ENCODE measurements at regions not wholly inside any gene's neighbourhood (a gene's known extent, or its start where the extent isn't known, plus 50 kb on each side); places are given as distances from the start of the nearest gene placed in this dataset.

- H3K27ac Mint-ChIP-seq = no peak overlapping the region
Measured at GRCh38 chr1:221904319-221904718, 162.4 kb upstream of the DUSP10 start.

GRCh38 chr1:221903594-221903993 lies 161.7 kb upstream of the DUSP10 start:
- no peak for DNase-seq
- Mint-ChIP-seq H3K36me3 (no peaks in the 10 kb centered on the region), H3K9me3 (no peaks in the 10 kb centered on the region)

More at GRCh38 chr1:221904319-221904718, 162.4 kb upstream of the DUSP10 start:
- H3K27me3 Mint-ChIP-seq = peaks cover 0 to 5% (median 0%) of the 10 kb centered on the region in 3 donors
- no peaks in the 10 kb centered on the region for H3K36me3 Mint-ChIP-seq
- H3K9me3 Mint-ChIP-seq = no peaks in the 10 kb centered on the region
- no peaks in the 10 kb centered on the region for H3K4me1 Mint-ChIP-seq
- no peak overlapping the region for H3K4me3 Mint-ChIP-seq
- no peak for ATAC-seq (ENCODE audit: low read depth in 2 of 2)
- no peak for DNase-seq

GRCh38 chr1:221902961-221903360 lies 161.1 kb upstream of the DUSP10 start:
- Mint-ChIP-seq H3K27me3 (peaks cover 0 to 5% (median 0%) of the 10 kb centered on the region in 3 donors), H3K4me1 (no peaks in the 10 kb centered on the region), H3K4me3 (no peak overlapping the region), H3K36me3 (no peaks in the 10 kb centered on the region), H3K27ac (peak overlapping the region in 2 of 6 donors; percentile 14 to 60), H3K9me3 (no peaks in the 10 kb centered on the region)
- ATAC-seq (ENCODE audit: low read depth in 2 of 2) = no peak
- no peak for DNase-seq

More at GRCh38 chr1:221903594-221903993, 161.7 kb upstream of the DUSP10 start:
- H3K27me3 Mint-ChIP-seq = peaks cover 0 to 5% (median 0%) of the 10 kb centered on the region in 3 donors
- no peak overlapping the region for H3K27ac Mint-ChIP-seq
- no peak overlapping the region for H3K4me3 Mint-ChIP-seq
- no peak for ATAC-seq (ENCODE audit: low read depth in 2 of 2)
- no peaks in the 10 kb centered on the region for H3K4me1 Mint-ChIP-seq

DNA sequence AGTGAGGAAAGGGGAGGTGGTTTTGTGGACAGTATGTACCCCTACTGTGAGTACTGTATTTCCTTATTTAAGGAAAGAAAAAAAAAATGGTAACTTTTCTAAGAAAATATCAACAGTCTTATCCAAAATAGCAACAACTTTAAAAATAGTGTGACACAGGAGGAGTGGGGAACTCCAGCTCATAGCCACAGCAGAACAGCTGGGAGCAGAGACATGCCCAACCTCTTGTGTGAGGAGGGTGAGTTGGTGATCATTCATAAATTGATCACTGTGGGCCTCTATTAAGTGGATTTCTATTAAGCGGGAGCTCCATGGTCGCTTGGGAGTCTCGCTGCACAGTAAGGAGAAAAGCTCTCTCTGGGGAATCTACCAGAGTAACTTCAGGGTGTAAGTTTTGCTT lies 158.8 kb upstream of the DUSP10 start:
- no peak overlapping the region for H3K4me3 Mint-ChIP-seq
- H3K36me3 Mint-ChIP-seq = no peaks in the 10 kb centered on the region
- DNase-seq (no peak), ATAC-seq (ENCODE audit: low read depth in 2 of 2) (no peak)
- H3K27me3 Mint-ChIP-seq = peaks cover 0 to 5% (median 0%) of the 10 kb centered on the region in 3 donors
- peak overlapping the region in 1 of 6 donors; percentile 28 for H3K27ac Mint-ChIP-seq
- no peaks in the 10 kb centered on the region for H3K9me3 Mint-ChIP-seq
- H3K4me1 Mint-ChIP-seq = no peaks in the 10 kb centered on the region

DNA sequence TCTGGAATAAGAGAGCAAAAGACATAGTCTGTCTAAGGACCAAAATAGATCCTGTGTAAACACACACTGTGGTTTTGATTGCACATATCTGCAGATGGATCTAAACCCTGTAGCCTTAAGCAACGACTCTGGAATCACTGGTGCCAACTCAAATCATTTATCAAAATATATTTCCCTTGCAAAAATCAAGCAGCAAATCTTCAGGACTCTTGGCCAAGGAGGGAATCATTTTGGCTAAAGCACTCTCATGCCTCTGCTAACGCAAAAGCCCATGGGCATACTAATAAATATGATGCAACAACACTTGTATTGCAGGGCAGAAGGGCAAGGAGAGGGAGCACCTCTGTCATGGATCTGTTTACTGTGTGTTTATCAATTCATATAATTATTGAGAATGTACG lies 155.4 kb upstream of the DUSP10 start:
- Mint-ChIP-seq H3K36me3 (no peaks in the 10 kb centered on the region), H3K4me1 (no peaks in the 10 kb centered on the region), H3K27me3 (no peaks in the 10 kb centered on the region), H3K4me3 (no peak overlapping the region), H3K27ac (no peak overlapping the region), H3K9me3 (peaks cover 0 to 13% (median 2%) of the 10 kb centered on the region in 7 donors)
- ATAC-seq (ENCODE audit: low read depth in 2 of 2) (no peak), DNase-seq (no peak)

GRCh38 chr1:221892301-221892830 lies 150.5 kb upstream of the DUSP10 start:
- ATAC-seq (ENCODE audit: low read depth in 2 of 2) (no peak), DNase-seq (no peak)
- Mint-ChIP-seq H3K36me3 (no peaks in the 10 kb centered on the region), H3K27me3 (peaks cover 0 to 4% (median 0%) of the 10 kb centered on the region in 3 donors), H3K4me1 (peaks cover 5 to 20% (median 18%) of the 10 kb centered on the region in 3 donors), H3K27ac (no peak overlapping the region), H3K4me3 (no peak overlapping the region), H3K9me3 (peaks cover 0 to 13% (median 2%) of the 10 kb centered on the region in 7 donors)

DNA sequence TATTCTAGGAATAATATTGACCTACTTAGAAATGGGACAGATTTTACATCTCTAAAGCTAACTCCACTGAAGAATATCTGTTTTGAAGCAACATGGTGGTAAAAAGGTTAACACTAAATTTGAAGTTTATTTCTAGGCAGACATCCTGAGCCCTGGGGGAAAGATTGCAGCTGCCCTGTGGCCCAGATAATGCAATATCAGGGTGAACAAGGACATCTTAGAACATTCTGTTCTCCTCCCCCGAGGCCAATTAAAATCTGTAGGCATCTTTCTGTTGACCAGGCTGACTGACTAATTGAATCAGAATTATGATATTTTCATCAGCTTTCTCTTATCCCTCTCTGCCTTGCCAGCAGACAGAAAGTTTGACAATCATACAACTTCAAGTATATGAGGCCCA lies 149.8 kb upstream of the DUSP10 start:
- Mint-ChIP-seq H3K27me3 (peaks cover 0 to 4% (median 0%) of the 10 kb centered on the region in 3 donors), H3K4me3 (no peak overlapping the region), H3K4me1 (peaks cover 5 to 20% (median 18%) of the 10 kb centered on the region in 3 donors), H3K27ac (no peak overlapping the region), H3K9me3 (peaks cover 0 to 13% (median 2%) of the 10 kb centered on the region in 7 donors), H3K36me3 (no peaks in the 10 kb centered on the region)
- ATAC-seq (ENCODE audit: low read depth in 2 of 2) = no peak
- DNase-seq = no peak

DNA sequence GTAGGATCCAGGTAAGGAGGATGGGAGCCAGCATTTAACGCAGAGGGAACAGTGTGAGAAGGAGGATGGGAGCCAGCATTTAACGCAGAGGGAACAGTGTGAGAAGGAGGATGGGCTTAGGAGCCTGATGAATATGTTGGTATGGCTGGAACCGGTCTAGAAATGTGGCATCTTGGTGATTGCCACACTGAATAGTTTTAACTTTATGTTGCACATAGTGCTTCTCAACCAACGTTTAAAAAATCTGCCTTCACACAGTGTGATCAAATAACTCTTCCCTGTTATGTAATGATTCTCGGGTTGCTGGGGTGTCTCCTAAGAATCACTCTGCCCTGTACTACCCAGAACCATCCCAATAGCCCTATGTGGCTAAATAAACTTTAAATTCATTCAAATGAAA lies 146.9 kb upstream of the DUSP10 start:
- H3K27me3 Mint-ChIP-seq = peaks cover 0 to 4% (median 0%) of the 10 kb centered on the region in 3 donors
- no peaks in the 10 kb centered on the region for H3K36me3 Mint-ChIP-seq
- ATAC-seq (ENCODE audit: low read depth in 2 of 2) (no peak), DNase-seq (no peak)
- H3K4me3 Mint-ChIP-seq = peak overlapping the region in 1 of 8 donors; percentile 40
- H3K27ac Mint-ChIP-seq = peak overlapping the region in 3 of 6 donors; percentile 7 to 93 (median 21)
- peaks cover 5 to 20% (median 18%) of the 10 kb centered on the region in 3 donors for H3K4me1 Mint-ChIP-seq
- H3K9me3 Mint-ChIP-seq = peaks cover 0 to under 1% (median 0%) of the 10 kb centered on the region in 7 donors

- H3K27me3 Mint-ChIP-seq = peaks cover 0 to 4% (median 0%) of the 10 kb centered on the region in 3 donors
- peaks cover 5 to 20% (median 18%) of the 10 kb centered on the region in 3 donors for H3K4me1 Mint-ChIP-seq
- H3K27ac Mint-ChIP-seq = no peak overlapping the region
- DNase-seq (peak; percentile 18), ATAC-seq (ENCODE audit: low read depth in 2 of 2) (peak; percentile 72 to 80)
- no peaks in the 10 kb centered on the region for H3K36me3 Mint-ChIP-seq
- H3K9me3 Mint-ChIP-seq = no peaks in the 10 kb centered on the region
- H3K4me3 Mint-ChIP-seq = peak overlapping the region in 1 of 8 donors; percentile 27
Measured at GRCh38 chr1:221888218-221888617, 146.3 kb upstream of the DUSP10 start.

DNA sequence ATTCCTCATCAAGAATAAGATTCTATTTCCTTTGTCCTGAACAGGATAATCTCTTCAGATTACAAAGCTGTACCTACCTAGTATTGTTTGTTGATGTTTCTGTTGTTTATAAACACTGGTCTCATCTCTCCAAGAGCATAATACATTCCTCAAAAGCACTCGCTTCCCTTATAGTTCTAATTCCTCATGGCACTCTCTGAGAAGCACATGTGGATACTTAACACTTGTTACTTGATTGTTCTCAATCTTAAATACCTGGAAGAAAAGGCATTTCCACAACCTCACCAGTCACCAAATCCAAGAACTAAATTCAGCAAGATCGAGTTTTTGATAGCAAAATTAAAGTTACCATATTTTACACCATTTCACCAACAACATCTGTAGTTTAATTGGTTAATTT lies 145.9 kb upstream of the DUSP10 start:
- Mint-ChIP-seq H3K4me3 (no peak overlapping the region), H3K27me3 (peaks cover 0 to 4% (median 0%) of the 10 kb centered on the region in 3 donors), H3K4me1 (peaks cover 5 to 20% (median 18%) of the 10 kb centered on the region in 3 donors), H3K9me3 (no peaks in the 10 kb centered on the region), H3K27ac (no peak overlapping the region), H3K36me3 (no peaks in the 10 kb centered on the region)
- ATAC-seq (ENCODE audit: low read depth in 2 of 2) (no peak), DNase-seq (no peak)

- Mint-ChIP-seq H3K27me3 (peaks cover 0 to 4% (median 0%) of the 10 kb centered on the region in 3 donors), H3K4me1 (peaks cover 5 to 20% (median 18%) of the 10 kb centered on the region in 3 donors), H3K36me3 (no peaks in the 10 kb centered on the region), H3K9me3 (no peaks in the 10 kb centered on the region), H3K4me3 (no peak overlapping the region), H3K27ac (no peak overlapping the region)
- DNase-seq (no peak), ATAC-seq (ENCODE audit: low read depth in 2 of 2) (no peak)
Measured at GRCh38 chr1:221887415-221887746, 145.5 kb upstream of the DUSP10 start.

DNA sequence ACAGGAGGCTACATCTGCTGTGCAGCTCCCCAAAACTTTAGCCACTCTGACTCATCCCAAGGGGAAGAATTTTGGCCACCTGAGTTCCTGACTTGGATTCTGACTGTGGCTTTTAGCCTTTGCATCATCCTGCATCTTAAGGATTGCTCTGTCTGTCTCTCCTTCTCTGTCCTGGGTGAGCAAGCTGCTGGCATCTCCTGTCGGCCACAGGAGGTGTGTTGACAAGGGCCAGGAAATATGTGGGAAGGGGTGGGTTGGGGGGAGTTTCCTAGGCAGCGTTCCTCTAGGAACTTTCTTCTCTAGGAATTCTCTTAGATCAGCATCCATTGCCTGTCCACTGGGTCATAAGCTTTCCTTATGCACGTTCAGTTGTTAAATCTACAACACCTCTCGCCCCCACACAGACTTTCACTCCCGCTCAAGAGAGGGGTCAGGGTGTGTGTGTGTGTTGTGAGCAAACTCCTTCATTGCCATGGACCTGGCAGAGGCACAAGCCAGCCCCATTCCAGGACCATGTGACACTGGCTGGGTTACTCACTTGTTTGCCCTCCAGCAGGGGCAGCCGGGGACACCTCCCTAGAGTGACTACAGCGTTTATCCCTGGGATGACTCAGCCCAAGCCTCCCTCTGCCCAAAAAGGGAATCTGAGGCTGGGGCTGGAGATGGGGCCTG lies 145.0 kb upstream of the DUSP10 start:
- Mint-ChIP-seq H3K27ac (no peak overlapping the region), H3K36me3 (no peaks in the 10 kb centered on the region), H3K4me1 (peaks cover 5 to 20% (median 18%) of the 10 kb centered on the region in 3 donors), H3K27me3 (peaks cover 0 to 4% (median 0%) of the 10 kb centered on the region in 3 donors), H3K9me3 (no peaks in the 10 kb centered on the region), H3K4me3 (no peak overlapping the region)
- DNase-seq (no peak), ATAC-seq (ENCODE audit: low read depth in 2 of 2) (no peak)

DNA sequence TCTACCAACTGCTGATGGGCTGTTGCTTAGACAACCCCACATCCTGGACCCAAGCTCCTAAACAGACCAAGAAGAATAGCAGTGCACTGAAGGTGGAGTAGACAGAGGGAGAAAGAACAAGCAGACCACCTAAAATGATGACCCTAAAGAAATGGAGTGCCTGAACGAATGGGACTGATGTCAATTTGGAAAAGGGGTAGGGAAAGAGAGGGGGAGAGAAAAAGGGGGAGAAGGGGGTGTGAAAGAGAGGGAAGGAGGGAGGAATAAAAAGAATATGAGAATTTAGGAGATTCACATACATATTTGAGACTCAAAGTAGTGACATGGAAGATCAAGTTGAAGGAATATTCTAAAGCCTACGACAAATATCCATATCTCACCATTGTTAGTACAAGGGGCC lies 144.4 kb upstream of the DUSP10 start:
- no peak overlapping the region for H3K27ac Mint-ChIP-seq
- no peaks in the 10 kb centered on the region for H3K9me3 Mint-ChIP-seq
- DNase-seq = no peak
- ATAC-seq (ENCODE audit: low read depth in 2 of 2) = no peak
- H3K4me1 Mint-ChIP-seq = peaks cover 5 to 20% (median 18%) of the 10 kb centered on the region in 3 donors
- H3K4me3 Mint-ChIP-seq = no peak overlapping the region
- H3K27me3 Mint-ChIP-seq = peaks cover 0 to 4% (median 0%) of the 10 kb centered on the region in 3 donors
- no peaks in the 10 kb centered on the region for H3K36me3 Mint-ChIP-seq

- Mint-ChIP-seq H3K9me3 (no peaks in the 10 kb centered on the region), H3K4me3 (no peak overlapping the region), H3K27me3 (peaks cover 0 to 4% (median 0%) of the 10 kb centered on the region in 3 donors), H3K36me3 (no peaks in the 10 kb centered on the region), H3K4me1 (peaks cover 5 to 18% (median 18%) of the 10 kb centered on the region in 3 donors), H3K27ac (no peak overlapping the region)
- DNase-seq (no peak), ATAC-seq (ENCODE audit: low read depth in 2 of 2) (no peak)
Measured at GRCh38 chr1:221884821-221885220, 142.9 kb upstream of the DUSP10 start.
